Adrenal gland (tissue), 9 donors: ENCODE measurements at regions not wholly inside any gene's neighbourhood (a gene's known extent, or its start where the extent isn't known, plus 50 kb on each side); places are given as distances from the start of the nearest gene placed in this dataset.
"Not testable (repeated sequence)": the region's sequence is repeated elsewhere in the genome, so short reads cannot be mapped to it uniquely, and the experiment has no call there.

Source experiments
- DNase-seq, 7 donors: peaks; one replicate each; pipeline ENCODE4 v3.0.0-alpha.2; 2019 to 2020
- H3K27ac ChIP-seq, 5 donors: fragments of 200-600 bp; sonication (generic) in 4 of 5; 1 replicate in 3 of 5; 2 replicates in 2 of 5; pipeline versions ENCODE4 v1.5.1 to v1.8.0; 2016 to 2020; ENCODE audit warnings: mild to moderate bottlenecking in 1 of 5
- H3K27me3 ChIP-seq: fragments of 200-600 bp; 2 replicates; pipeline ENCODE4 v1.8.0; 2021
- H3K36me3 ChIP-seq, 2 donors: fragments of 200-600 bp; replicated peaks in 1 of 2; 1 replicate in 1 of 2; 2 replicates in 1 of 2; pipeline versions ENCODE4 v1.5.1 to v1.8.0; 2018 to 2022
- H3K4me1 ChIP-seq, 2 donors: fragments of 200-600 bp; replicated peaks in 1 of 2; 1 replicate in 1 of 2; 2 replicates in 1 of 2; pipeline versions ENCODE4 v1.5.1 to v1.8.0; 2018 to 2021
- H3K4me3 ChIP-seq, 4 donors: fragments of 200-600 bp; sonication (generic) in 3 of 4; one replicate each; pipeline ENCODE4 v1.5.1; 2016 to 2018
- H3K9me3 ChIP-seq, 3 donors: fragments of 200-600 bp; sonication (generic) in 1 of 3; replicated peaks in 1 of 3; 1 replicate in 2 of 3; 2 replicates in 1 of 3; pipeline versions ENCODE4 v1.5.1 to v1.8.0; 2016 to 2021
- CTCF ChIP-seq, 6 experiments: fragments of 450-650 bp in 4 of 6; fragments of 200-600 bp in 2 of 6; sonication (generic) in 1 of 6; IDR thresholded peaks; 1 replicate in 5 of 6; 2 replicates in 1 of 6; pipeline versions ENCODE4 v1.5.1 to v1.8.0; 2016 to 2021; ENCODE audit warnings: antibody characterized with exemption in 6 of 6, mild to moderate bottlenecking in 2 of 6, moderate library complexity in 1 of 6
- POLR2A ChIP-seq, 2 donors: fragments of 450-650 bp; IDR thresholded peaks; one replicate each; pipeline ENCODE4 v1.6.1; 2017; ENCODE audit warnings: antibody characterized with exemption in 2 of 2, mild to moderate bottlenecking in 2 of 2, moderate library complexity in 1 of 2
- WGBS, 4 donors: extraction: QIAGEN DNeasy Blood & Tissue Kit in 2 of 4; methylation state at CpG; one replicate each; pipeline versions ENCODE4 v1.1.5 to v1.1.7; 2013 to 2017; 5-methylcytosine and 5-hydroxymethylcytosine counted together
- intact Hi-C, 2 donors: fragments of 100-400 bp; cut with DNase I; formaldehyde crosslinking; loops; one replicate each; pipeline versions ENCODE4 v1.14.1 to v1.15.0; 2022 to 2023
- donor health status: healthy with polysubstance abuse.
- donor health status: Bipolar disorder and iron deficiency.
- donor health status: DM: yes; HTN: yes; CAD: no.
- donor health status: DM: no; HTN: no; CAD: no.
- donor health status: DM: no; HTN: no; CAD: no.

GRCh38 chr21:32958288-32959002 is 67.3 kb upstream of the OLIG2 start:
- peaks cover 74% of the 10 kb centered on the region for H3K27me3 ChIP-seq
- no peak for DNase-seq
- no peak overlapping the region for H3K27ac ChIP-seq
- intact Hi-C loops: no loop called here
- no peak overlapping the region for H3K4me3 ChIP-seq
- no peaks in the 10 kb centered on the region for H3K4me1 ChIP-seq
- TF ChIP-seq POLR2A (IDR thresholded peaks at IDR 0.05) (no peak), CTCF (IDR thresholded peaks at IDR 0.05) (no peak)
- 62 to 73% (median 70%) methylated on average over 6 of the region's 6 CpGs for WGBS, 4 donors
- no peaks in the 10 kb centered on the region for H3K9me3 ChIP-seq
- H3K36me3 ChIP-seq: no peaks in the 10 kb centered on the region

- intact Hi-C loops: no loop called here
- Histone ChIP-seq H3K27ac (no peak overlapping the region), H3K27me3 (peaks cover 55% of the 10 kb centered on the region)
These were observed 63.5 kb upstream of the OLIG2 start for GRCh38 chr21:32962268-32962667.

GRCh38 chr21:32965129-32965680 is 60.5 kb upstream of the OLIG2 start:
- Histone ChIP-seq H3K27me3 (peaks cover 38% of the 10 kb centered on the region), H3K4me1 (no peaks in the 10 kb centered on the region), H3K4me3 (no peak overlapping the region), H3K27ac (no peak overlapping the region), H3K9me3 (no peaks in the 10 kb centered on the region), H3K36me3 (no peaks in the 10 kb centered on the region)
- TF ChIP-seq POLR2A (IDR thresholded peaks at IDR 0.05) (no peak), CTCF (IDR thresholded peaks at IDR 0.05) (no peak)
- DNase-seq: no peak
- 30 to 41% (median 31%) methylated on average over 4 of the region's 4 CpGs for WGBS, 4 donors
- intact Hi-C loops: no loop called here

More at GRCh38 chr21:32962268-32962667, 63.5 kb upstream of the OLIG2 start:
- TF ChIP-seq POLR2A (IDR thresholded peaks at IDR 0.05): no peak
- 36 to 46% (median 39%) methylated on average over 4 of the region's 4 CpGs for WGBS, 4 donors
- no peak for DNase-seq
- no peaks in the 10 kb centered on the region for H3K36me3 ChIP-seq
- no peak overlapping the region for H3K4me3 ChIP-seq
- H3K4me1 ChIP-seq: no peaks in the 10 kb centered on the region
- H3K9me3 ChIP-seq: no peaks in the 10 kb centered on the region

GRCh38 chr21:32966120-32966519 is 59.6 kb upstream of the OLIG2 start:
- Histone ChIP-seq H3K27ac (no peak overlapping the region), H3K36me3 (no peaks in the 10 kb centered on the region), H3K4me3 (no peak overlapping the region), H3K4me1 (no peaks in the 10 kb centered on the region), H3K27me3 (peaks cover 29% of the 10 kb centered on the region), H3K9me3 (no peaks in the 10 kb centered on the region)
- intact Hi-C loops: no loop called here
- no peak for TF ChIP-seq POLR2A (IDR thresholded peaks at IDR 0.05)
- TF ChIP-seq CTCF (IDR thresholded peaks at IDR 0.05): no peak
- DNase-seq: no peak
- 75 to 85% (median 81%) methylated on average over 7 of the region's 7 CpGs for WGBS, 4 donors

GRCh38 chr21:32968103-32968502 is 57.6 kb upstream of the OLIG2 start:
- H3K27me3 ChIP-seq: peaks cover 12% of the 10 kb centered on the region
- H3K4me1 ChIP-seq, H3K36me3 ChIP-seq, H3K27ac ChIP-seq, DNase-seq, H3K4me3 ChIP-seq, intact Hi-C loops, H3K9me3 ChIP-seq: not testable (repeated sequence)
- 63 to 82% (median 69%) methylated on average over 8 of the region's 8 CpGs for WGBS, 4 donors
